ENCODE measurements at regions not wholly inside any gene's neighbourhood (a gene's known extent, or its start where the extent isn't known, plus 50 kb on each side); places are given as distances from the start of the nearest gene placed in this dataset.

- no peak for DNase-seq (ENCODE audit: low read depth in 2 of 3, low spot score in 2 of 3)
Observed at GRCh38 chr7:124692425-124692824, 73.2 kb downstream of the GPR37 start.

DNA sequence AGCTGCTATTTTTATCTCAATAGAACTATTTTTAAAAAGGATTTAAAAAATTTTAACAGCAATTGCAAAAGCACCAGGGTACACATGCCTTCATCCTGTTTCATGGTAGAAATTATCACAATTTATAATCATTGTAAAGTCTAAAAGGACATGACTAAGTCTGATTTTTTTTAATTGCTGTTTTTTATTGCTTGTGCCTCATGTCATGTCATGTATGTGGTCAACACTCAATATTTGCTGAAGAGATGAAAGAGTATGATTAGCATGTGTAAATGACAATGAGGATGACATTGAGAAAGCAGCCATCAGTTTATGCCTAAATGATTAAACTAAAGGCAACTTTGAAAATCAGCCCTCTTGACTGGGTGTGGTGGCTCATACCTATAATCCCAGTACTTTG lies 74.8 kb downstream of the GPR37 start:
- no peak for DNase-seq (ENCODE audit: low read depth in 2 of 3, low spot score in 2 of 3)

DNA sequence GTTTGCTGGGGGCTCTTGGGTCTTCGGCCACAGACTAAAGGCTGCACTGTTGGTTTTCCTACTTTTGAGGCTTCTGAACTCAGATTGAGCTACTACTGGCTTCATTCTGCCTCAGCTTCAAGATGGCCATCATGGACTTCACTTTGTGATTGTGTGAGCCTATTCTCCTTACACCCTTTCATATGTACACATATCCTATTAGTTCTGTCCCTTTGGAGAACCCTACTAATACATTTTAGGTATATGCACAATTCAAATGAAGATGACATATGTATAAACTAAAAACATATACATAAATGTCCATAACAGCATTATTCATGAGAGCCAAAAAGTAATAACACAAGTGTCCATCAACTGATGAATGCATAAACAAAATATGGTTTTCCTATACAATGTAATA lies 75.7 kb downstream of the GPR37 start:
- no peak for DNase-seq (ENCODE audit: low read depth in 2 of 3, low spot score in 2 of 3)

DNA sequence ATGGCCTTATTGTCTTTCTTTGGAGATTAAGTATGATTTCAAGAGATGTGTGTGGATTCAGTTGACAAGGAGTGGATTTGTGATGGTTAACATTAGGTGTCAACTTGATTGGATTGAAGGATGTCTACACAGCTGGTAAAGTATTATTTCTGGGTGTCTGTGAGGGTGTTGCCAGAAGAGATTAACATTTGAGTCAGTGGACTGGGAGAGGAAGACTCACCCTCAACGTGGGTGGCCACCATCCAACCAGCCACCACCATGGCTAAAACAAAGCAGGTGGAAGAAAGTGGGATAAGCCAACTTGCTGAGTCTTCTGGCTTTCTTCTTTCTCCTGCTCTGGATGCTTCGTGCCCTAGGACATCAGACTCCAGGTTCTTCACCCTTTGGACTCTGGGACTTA lies 76.1 kb downstream of the GPR37 start:
- no peak for DNase-seq (ENCODE audit: low read depth in 2 of 3, low spot score in 2 of 3)

DNA sequence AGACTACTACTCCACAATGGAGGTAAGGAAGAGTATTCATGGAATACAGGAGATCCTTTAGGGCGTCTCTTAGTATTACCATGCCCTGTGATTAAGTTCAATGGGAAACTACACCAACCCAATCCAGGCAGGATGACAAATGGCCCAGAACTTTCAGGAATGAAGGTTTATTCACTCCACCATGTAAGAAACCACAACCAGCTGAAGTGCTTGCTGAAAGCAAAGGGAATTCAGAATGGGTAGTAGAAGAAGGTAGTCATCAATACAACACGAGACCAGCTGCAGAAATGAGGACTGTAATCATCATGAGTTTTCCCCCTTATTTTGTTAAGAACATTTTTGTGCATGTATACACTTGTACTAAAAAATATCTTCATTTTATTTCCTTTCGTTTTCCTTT lies 76.6 kb downstream of the GPR37 start:
- no peak for DNase-seq (ENCODE audit: low read depth in 2 of 3, low spot score in 2 of 3)

GRCh38 chr7:124686543-124687171 lies 78.9 kb downstream of the GPR37 start:
- no peak for DNase-seq (ENCODE audit: low read depth in 2 of 3, low spot score in 2 of 3)

GRCh38 chr7:124681946-124682345 lies 83.6 kb downstream of the GPR37 start:
- DNase-seq (ENCODE audit: low read depth in 2 of 3, low spot score in 2 of 3): no peak

DNA sequence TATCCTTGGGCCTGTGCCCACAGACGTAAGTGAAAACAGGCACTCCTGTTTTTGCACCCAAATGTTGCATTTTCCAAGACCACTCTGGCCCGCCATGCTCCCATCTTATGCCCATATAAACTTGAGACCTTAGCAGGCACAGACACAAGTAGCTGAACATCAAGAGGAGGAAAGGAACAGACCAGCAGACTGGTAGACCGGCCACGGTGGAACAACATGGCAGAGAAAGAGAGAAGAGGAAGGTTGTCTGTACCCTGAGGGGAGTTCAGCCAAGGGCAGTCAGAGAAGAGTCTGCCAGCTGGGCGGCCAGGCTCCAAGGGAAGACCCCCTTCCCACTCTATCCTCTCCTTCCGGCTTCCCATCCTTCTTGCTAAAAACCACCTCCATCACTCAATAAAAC lies 85.3 kb downstream of the GPR37 start:
- no peak for DNase-seq (ENCODE audit: low read depth in 2 of 3, low spot score in 2 of 3)

DNA sequence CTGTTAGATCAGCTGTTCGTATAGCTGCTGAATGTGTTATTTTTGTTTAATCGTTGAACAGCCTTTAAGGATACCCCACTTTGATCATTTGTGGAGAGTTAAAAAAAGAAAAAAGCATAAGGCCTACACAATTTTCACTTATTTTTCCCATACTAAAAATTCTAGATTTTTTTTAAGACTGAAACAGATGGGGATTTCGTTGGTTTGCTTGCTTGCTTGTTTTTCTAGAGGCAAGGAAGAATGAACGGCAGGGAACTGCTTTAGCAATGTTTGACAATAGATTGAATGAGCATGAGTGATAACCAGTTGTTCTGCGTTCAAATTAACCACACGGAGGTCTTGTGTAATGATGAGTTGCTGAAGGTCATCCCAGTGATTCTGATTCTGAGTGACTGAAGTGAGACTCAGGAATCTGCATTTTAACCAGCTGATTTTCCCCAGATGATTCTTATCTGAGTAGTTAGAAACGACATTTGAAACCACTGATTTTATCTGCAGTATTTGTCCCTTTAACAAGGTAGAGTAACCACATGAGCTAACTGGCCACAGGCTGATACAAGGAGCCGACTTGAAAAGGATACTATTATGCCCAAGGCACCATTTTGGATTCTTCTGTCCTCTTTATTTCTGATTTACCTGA lies 85.9 kb downstream of the GPR37 start:
- DNase-seq (ENCODE audit: low read depth in 2 of 3, low spot score in 2 of 3): no peak

- no peak for DNase-seq (ENCODE audit: low read depth in 2 of 3, low spot score in 2 of 3)
Observed at GRCh38 chr7:124679146-124679545, 86.4 kb downstream of the GPR37 start.

DNA sequence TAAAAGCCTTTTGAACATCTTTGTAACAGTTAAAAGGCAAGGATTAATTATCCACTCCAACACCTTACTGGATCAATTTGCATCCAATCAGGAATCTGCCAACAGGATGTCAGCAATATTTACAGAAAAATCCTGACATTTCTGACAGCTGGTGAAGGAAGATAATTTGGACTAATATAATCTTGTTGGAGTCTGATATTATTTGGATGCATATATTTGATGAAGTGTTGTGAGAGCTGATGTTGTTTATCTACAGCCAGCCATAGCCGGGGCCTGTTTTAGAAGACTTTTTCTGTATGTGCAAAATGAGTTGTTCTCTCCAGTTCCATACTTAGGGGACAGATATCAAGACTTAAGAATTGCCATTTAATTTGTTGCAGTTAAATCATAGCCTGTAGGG lies 91.1 kb downstream of the GPR37 start:
- no peak for DNase-seq (ENCODE audit: low read depth in 2 of 3, low spot score in 2 of 3)

GRCh38 chr7:124672011-124672410 lies 93.6 kb downstream of the GPR37 start:
- no peak for DNase-seq (ENCODE audit: low read depth in 2 of 3, low spot score in 2 of 3)

DNA sequence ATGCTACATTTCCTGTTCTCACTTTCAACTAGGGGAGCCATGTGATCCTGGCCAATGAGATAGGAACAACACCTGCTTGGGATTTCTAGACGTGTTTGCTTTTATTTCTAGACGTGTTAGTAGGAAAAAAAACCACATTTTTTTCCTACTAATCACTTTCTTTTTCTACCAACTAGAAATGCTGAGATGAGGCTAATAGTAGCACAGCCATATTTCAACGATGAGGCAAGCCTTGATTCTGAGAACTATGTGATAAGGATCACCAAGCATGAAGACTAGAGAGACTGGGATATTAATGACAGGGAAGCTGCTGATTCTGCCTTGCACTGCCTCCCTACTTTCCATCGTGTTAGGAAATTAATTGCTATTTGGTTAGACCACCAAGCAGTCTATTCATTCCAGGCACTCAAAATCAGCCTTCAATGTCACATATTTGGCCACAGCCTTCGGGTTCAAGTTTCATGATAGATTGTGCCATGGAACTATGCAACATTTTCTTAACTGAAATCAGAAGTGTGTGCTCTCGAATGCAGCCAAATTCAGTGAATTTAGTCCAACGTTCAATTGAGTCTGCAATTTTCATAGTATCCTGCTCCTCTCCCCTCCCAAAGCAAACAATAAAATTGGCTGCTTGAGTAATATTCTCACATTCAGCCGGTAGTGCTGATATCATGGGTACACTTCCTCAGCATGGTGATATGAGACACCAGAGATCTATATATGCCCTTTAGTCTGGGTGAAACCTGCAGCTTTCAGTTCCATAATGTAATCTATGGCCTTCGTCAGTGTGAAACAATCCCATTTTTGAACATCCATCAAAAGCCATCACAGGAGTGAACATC lies 98.1 kb downstream of the GPR37 start:
- no peak for DNase-seq (ENCODE audit: low read depth in 2 of 3, low spot score in 2 of 3)

DNA sequence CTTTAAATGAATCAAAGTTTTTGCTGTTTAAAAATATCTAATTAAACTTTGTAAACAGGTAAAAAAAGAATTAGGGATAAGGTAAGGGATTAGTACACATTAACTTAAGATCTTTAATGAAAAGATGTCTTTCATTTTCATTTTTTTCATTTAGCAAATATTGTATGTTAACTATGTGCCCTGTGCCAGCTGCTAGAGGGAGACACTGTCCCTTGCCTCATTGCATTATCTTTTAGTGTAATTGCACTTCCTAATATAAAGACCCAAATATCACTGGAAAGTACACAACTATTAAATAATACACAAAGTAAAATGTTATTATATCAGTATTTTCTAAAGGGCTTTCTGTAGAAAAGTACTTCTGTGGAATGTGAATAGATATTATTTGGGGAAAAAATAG lies 102.7 kb downstream of the GPR37 start:
- DNase-seq (ENCODE audit: low read depth in 2 of 3, low spot score in 2 of 3): no peak

DNA sequence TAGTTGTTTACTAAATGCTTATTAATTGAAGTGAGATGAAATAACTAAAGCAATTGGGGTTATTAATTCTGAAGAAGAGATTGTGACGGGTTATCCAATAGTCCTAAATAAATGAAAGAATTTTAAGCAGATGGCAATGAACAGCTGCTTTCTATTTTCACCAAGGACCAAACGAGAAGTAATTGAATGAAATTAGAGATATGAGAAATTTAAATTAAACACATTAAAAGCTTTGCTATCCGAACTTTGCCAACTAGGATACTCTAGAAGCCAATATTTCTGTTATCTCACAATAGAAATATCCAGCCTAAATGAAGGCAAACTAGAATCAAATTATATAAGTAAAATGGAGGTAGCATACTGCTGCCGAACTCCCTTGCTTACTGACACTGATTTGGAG lies 103.2 kb downstream of the GPR37 start:
- no peak for DNase-seq (ENCODE audit: low read depth in 2 of 3, low spot score in 2 of 3)

DNA sequence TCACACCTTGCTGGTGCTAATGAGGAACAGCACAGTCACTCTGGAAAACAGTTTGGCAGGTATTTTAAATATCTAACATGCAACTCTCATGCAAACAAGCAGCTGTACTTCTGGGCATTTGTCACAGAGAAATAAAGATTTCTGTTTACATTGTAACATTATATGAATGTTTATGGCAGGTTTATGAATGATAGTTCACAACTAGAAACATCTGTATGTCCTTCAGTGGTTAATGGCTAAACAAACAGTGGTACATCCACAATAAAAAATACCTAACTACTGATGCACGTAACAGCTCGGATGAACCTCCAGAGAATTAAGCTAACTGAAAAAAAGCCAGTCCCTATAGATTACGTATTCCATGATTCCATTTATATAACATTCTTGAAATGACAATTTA lies 109.6 kb downstream of the GPR37 start:
- no peak for DNase-seq (ENCODE audit: low read depth in 2 of 3, low spot score in 2 of 3)

DNA sequence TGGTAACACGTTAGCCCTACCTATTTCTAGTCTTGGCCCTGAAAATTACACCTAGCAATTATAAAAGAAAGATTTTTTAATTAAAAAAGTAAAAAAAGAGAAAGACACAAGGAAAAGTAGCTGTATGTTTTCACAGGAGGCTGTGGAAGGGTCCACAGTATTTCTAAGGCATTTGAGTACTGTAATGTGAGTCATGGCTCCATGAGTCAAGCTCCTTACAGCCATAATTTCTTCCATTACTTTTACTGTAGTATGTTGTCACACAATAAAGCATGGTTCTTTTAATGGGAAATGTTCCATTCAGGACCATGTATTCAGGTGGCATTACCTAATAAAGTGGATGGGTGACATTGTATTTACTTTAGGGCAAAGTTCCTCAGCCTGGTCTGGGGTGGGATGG lies 113.4 kb downstream of the GPR37 start:
- no peak for DNase-seq (ENCODE audit: low read depth in 2 of 3, low spot score in 2 of 3)

GRCh38 chr7:124651136-124651535 lies 114.5 kb downstream of the GPR37 start:
- no peak for DNase-seq (ENCODE audit: low read depth in 2 of 3, low spot score in 2 of 3)

DNA sequence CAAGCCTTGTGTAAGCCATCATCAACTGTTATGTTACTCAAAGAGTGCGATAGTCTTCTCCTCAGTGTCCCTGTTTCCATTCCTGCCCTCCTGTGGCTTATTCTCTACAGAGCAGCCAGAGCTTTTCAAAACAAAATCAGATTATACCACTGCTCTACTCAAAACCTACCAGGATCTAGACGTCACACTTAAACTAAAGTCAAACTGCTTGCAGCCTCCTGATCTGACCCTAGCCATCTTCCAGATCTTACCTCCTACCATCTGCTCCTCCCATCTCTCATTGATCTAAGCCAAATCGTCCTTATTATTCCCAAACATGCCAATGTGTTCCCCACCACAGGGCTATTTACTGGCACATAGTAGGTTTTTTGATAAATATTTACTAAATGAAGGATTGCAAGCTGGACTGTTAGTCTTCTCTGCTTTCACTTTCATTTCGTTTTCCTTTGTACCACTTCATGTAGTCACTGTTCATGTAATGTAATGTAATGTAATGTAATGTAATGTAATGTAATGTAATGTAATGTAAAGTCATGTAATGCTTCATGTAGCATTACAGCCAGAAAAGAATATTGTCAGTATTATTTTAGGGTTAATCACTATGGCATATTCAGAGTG lies 116.1 kb downstream of the GPR37 start:
- DNase-seq (ENCODE audit: low read depth in 2 of 3, low spot score in 2 of 3): no peak

DNA sequence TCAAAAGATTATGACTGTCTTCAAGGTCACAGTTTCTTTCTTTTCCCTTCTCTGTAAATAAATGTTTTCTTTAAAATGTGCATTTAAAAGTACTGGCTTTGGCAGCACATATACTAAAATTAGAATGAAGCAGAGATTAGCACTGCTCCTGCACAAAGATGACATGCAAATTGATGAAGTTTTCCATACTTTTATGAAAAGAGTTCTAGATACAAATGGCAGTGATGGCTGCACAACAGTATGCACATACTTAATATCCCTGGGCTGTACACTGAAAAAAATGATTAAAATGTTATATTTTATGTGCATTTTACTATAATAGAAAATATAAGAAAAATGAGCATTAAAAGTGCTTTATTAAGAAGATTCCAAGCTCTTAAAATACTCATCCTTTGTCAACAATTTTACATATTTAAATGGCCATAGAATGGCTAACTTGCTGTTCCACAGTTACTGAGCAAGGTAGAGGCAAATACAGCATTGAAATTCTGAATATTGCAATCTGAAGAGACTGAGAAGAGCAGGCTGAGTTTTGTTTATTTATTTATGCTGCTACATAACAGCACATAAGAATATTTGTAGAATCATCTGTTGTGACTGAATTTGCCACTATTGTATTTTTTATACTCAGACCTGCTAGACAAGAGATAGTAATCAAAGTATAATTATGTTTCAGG lies 117.8 kb downstream of the GPR37 start:
- DNase-seq (ENCODE audit: low read depth in 2 of 3, low spot score in 2 of 3): no peak

DNA sequence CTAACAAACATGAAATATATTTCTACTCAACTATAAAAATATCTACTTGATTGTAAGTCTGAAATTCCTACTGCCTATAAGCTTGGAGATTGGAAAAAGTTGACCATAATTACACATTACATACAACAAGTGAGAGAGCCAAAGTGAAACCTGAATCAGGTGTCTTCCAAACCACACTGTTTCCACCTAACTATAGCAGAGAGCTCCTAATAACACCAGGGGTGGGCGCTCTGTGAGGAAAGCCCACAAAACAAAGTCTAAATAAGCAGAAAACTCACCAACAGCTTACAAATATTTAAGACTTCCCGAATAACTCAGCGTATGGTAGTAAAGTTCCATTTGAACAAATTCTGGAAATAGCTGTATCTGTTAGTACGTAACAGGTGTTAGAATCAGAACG lies 119.9 kb downstream of the GPR37 start:
- DNase-seq (ENCODE audit: low read depth in 2 of 3, low spot score in 2 of 3): no peak

All from hematopoietic multipotent progenitor cell (in vitro differentiated cells).